IMR-90 (cell line): ENCODE measurements at regions not wholly inside any gene's neighbourhood (a gene's known extent, or its start where the extent isn't known, plus 50 kb on each side); places are given as distances from the start of the nearest gene placed in this dataset.

ENCODE experiments used
- ATAC-seq: fragments of 200-7000 bp; cut with Tn5 transposase; 2 replicates; pipeline ENCODE4 v1.9.1; 2020; ENCODE audit warnings: low read depth, mild to moderate bottlenecking, moderate library complexity
- BruUV-seq: library from RNA; stranded (reverse); fragments of 400-500 nt; replicated peaks from 2 replicates; lab custom pipeline; 2021; lab: Mats Ljungman, UMichigan
- CTCF ChIA-PET: fragments of 300-600 bp; formaldehyde crosslinking; extraction: SDS; loops from one replicate; lab custom pipeline; 2021; ENCODE audit warnings: antibody characterized with exemption; lab: Yijun Ruan, JAX
- POLR2A ChIA-PET: fragments of 300-600 bp; sonication (Branson Sonifier 250); formaldehyde crosslinking; loops from one replicate; lab custom pipeline; 2022; ENCODE audit warnings: antibody characterized with exemption; ENCODE audit not compliant: unreplicated experiment; lab: Charles Lee
- DNase-seq: peaks from one replicate; pipeline ENCODE4 v3.0.0; 2013
- H2AFZ ChIP-seq: replicated peaks from 2 replicates; pipeline ENCODE3; 2013; ENCODE audit warnings: low read length, mild to moderate bottlenecking; ENCODE audit not compliant: poor library complexity
- H2AK5ac ChIP-seq: 2 replicates; pipeline ENCODE4 v1.6.1; 2013; ENCODE audit warnings: low read depth, low read length, inconsistent platforms
- H2AK9ac ChIP-seq: replicated peaks from 2 replicates; pipeline ENCODE3; 2013; ENCODE audit warnings: mild to moderate bottlenecking, low read depth, low read length, moderate library complexity; ENCODE audit not compliant: poor library complexity
- H2BK120ac ChIP-seq: 2 replicates; pipeline ENCODE4 v1.6.1; 2013; ENCODE audit warnings: low read depth, low read length, inconsistent platforms
- H2BK15ac ChIP-seq: 3 replicates; pipeline ENCODE4 v1.6.1; 2013; ENCODE audit warnings: low read depth, low read length, inconsistent platforms
- H2BK20ac ChIP-seq: 2 replicates; pipeline ENCODE4 v1.6.1; 2013; ENCODE audit warnings: low read depth, mild to moderate bottlenecking, inconsistent platforms, low read length, moderate library complexity
- H2BK5ac ChIP-seq: 2 replicates; pipeline ENCODE4 v1.6.1; 2013; ENCODE audit warnings: mild to moderate bottlenecking, low read depth, low read length, inconsistent platforms; ENCODE audit not compliant: poor library complexity, severe bottlenecking
- H3K14ac ChIP-seq: replicated peaks from 2 replicates; pipeline ENCODE4 v1.6.1; 2013; ENCODE audit warnings: low read depth, low read length, inconsistent platforms
- H3K18ac ChIP-seq: 2 replicates; pipeline ENCODE4 v1.6.1; 2013; ENCODE audit warnings: low read depth, low read length, control low read depth
- H3K23ac ChIP-seq: 2 replicates; pipeline ENCODE4 v1.6.1; 2013; ENCODE audit warnings: low read depth, low read length, inconsistent platforms
- H3K27ac ChIP-seq: 2 replicates; pipeline ENCODE4 v1.5.1; 2013; ENCODE audit warnings: mild to moderate bottlenecking, control low read depth, low read length; ENCODE audit not compliant: insufficient read depth
- H3K27me3 ChIP-seq: 2 replicates; pipeline ENCODE4 v1.6.1; 2013; ENCODE audit warnings: low read length; ENCODE audit not compliant: control insufficient read depth, insufficient read depth
- H3K36me3 ChIP-seq: 2 replicates; pipeline ENCODE4 v1.6.1; 2013; ENCODE audit warnings: low read length, mixed read lengths; ENCODE audit not compliant: control insufficient read depth, insufficient read depth
- H3K4ac ChIP-seq: 2 replicates; pipeline ENCODE4 v1.6.1; 2013; ENCODE audit warnings: low read depth, low read length, inconsistent platforms
- H3K4me1 ChIP-seq: 2 replicates; pipeline ENCODE4 v1.6.1; 2013; ENCODE audit warnings: low read length, mixed read lengths; ENCODE audit not compliant: control insufficient read depth, insufficient read depth
- H3K4me2 ChIP-seq: 2 replicates; pipeline ENCODE4 v1.6.1; 2013; ENCODE audit warnings: low read depth, mild to moderate bottlenecking, control low read depth, low read length, moderate library complexity
- H3K4me3 ChIP-seq: 2 replicates; pipeline ENCODE4 v1.5.1; 2013; ENCODE audit warnings: low read depth, mild to moderate bottlenecking, control low read depth, low read length, moderate library complexity; ENCODE audit not compliant: insufficient read depth
- H3K56ac ChIP-seq: 2 replicates; pipeline ENCODE4 v1.6.1; 2013; ENCODE audit warnings: low read length, inconsistent platforms; ENCODE audit not compliant: insufficient read depth; ENCODE audit errors: extremely low read depth
- H3K79me1 ChIP-seq, 2 experiments: 2 replicates each; pipeline ENCODE4 v1.6.1; 2013; ENCODE audit warnings: low read length in 2 of 2, inconsistent platforms in 1 of 2, low read depth in 1 of 2
- H3K9ac ChIP-seq: 2 replicates; pipeline ENCODE4 v1.6.1; 2013; ENCODE audit warnings: low read depth, low read length, control low read depth
- H3K9me1 ChIP-seq: 2 replicates; pipeline ENCODE4 v1.6.1; 2013; ENCODE audit warnings: low read length, inconsistent platforms; ENCODE audit not compliant: insufficient read depth
- H3K9me3 ChIP-seq: 2 replicates; pipeline ENCODE4 v1.6.1; 2013; ENCODE audit warnings: low read length; ENCODE audit not compliant: control insufficient read depth, insufficient read depth
- H4K20me1 ChIP-seq: 2 replicates; pipeline ENCODE4 v1.6.1; 2013; ENCODE audit warnings: low read length, inconsistent platforms; ENCODE audit not compliant: insufficient read depth
- H4K5ac ChIP-seq: 2 replicates; pipeline ENCODE4 v1.6.1; 2013; ENCODE audit warnings: mild to moderate bottlenecking, low read depth, low read length, control low read depth
- H4K8ac ChIP-seq, 2 experiments: 2 replicates each; pipeline ENCODE4 v1.6.1; 2013; ENCODE audit warnings: low read depth in 2 of 2, low read length in 2 of 2, control low read depth in 1 of 2, inconsistent platforms in 1 of 2
- H4K91ac ChIP-seq: 2 replicates; pipeline ENCODE4 v1.6.1; 2013; ENCODE audit warnings: low read depth, low read length, inconsistent platforms; ENCODE audit not compliant: insufficient read depth
- CEBPB ChIP-seq: IDR thresholded peaks from 2 replicates; pipeline ENCODE4 v1.6.1; 2012; ENCODE audit warnings: low read depth, low read length, improper control_type of control experiment
- MAFK ChIP-seq: IDR thresholded peaks from 2 replicates; pipeline ENCODE4 v1.6.1; 2012; ENCODE audit warnings: low read depth, low read length, improper control_type of control experiment
- MAZ ChIP-seq: IDR thresholded peaks from 2 replicates; pipeline ENCODE4 v1.6.1; 2012; ENCODE audit warnings: low read depth, mild to moderate bottlenecking, low read length, improper control_type of control experiment, moderate library complexity, borderline replicate concordance
- MXI1 ChIP-seq: IDR thresholded peaks from 2 replicates; pipeline ENCODE4 v1.6.1; 2012; ENCODE audit warnings: low read depth, mild to moderate bottlenecking, low read length, moderate library complexity, borderline replicate concordance
- POLR2A ChIP-seq: IDR thresholded peaks from 2 replicates; pipeline ENCODE4 v1.6.1; 2012; ENCODE audit warnings: mild to moderate bottlenecking, low read depth, low read length
- RAD21 ChIP-seq: IDR thresholded peaks from 2 replicates; pipeline ENCODE4 v1.6.1; 2012; ENCODE audit warnings: low read length, improper control_type of control experiment
- RCOR1 ChIP-seq: IDR thresholded peaks from 2 replicates; pipeline ENCODE4 v1.6.1; 2012; ENCODE audit warnings: mild to moderate bottlenecking, low read length, improper control_type of control experiment; ENCODE audit not compliant: insufficient replicate concordance
- RFX5 ChIP-seq: IDR thresholded peaks from 2 replicates; pipeline ENCODE4 v1.8.0; 2012; ENCODE audit warnings: low read depth, mild to moderate bottlenecking, low read length, moderate library complexity
- USF2 ChIP-seq: fragments of 150-350 bp; IDR thresholded peaks from 2 replicates; pipeline ENCODE4 v1.6.1; 2017; ENCODE audit warnings: mild to moderate bottlenecking, antibody characterized with exemption, low read length, low read depth
- WGBS, 2 experiments: methylation state at CpG; one replicate each; pipeline versions ENCODE4 v1.1.5 to v1.1.7; 2013; ENCODE audit warnings: missing lambda C conversion rate in 2 of 2; ENCODE audit not compliant: insufficient read length in 1 of 2; ENCODE audit errors: extremely low coverage in 2 of 2; 5-methylcytosine and 5-hydroxymethylcytosine counted together
- dilution Hi-C: fragments of 300-500 bp; cut with HindIII; formaldehyde crosslinking; loops from one replicate; pipeline ENCODE4 v1.14.3; 2018; ENCODE audit warnings: low sequenced_read_pairs; ENCODE audit not compliant: unreplicated experiment
- in situ Hi-C: fragments of 300-500 bp; cut with MboI; formaldehyde crosslinking; loops from 3 replicates; pipeline ENCODE4 v1.14.3; 2019; ENCODE audit warnings: low sequenced_read_pairs, inconsistent platforms, mixed read lengths
- intact Hi-C: fragments of 100-400 bp; cut with micrococcal nuclease; formaldehyde crosslinking; loops from 2 replicates; pipeline ENCODE4 v1.10.0; 2022
- TF ChIP-seq, protein P1 (sequence below): conservative IDR thresholded peaks from 2 replicates; pipeline ENCODE4 v1.5.1; 2012; ENCODE audit warnings: mild to moderate bottlenecking, low read depth, low read length, improper control_type of control experiment
- TF ChIP-seq, protein P2 (sequence below): fragments of 150-350 bp; IDR thresholded peaks from 2 replicates; pipeline ENCODE4 v1.6.1; 2016; ENCODE audit warnings: low read depth, mild to moderate bottlenecking, low read length, moderate library complexity, borderline replicate concordance

- H3K4me2 ChIP-seq, result no peak overlapping the region
- H3K9ac ChIP-seq, result no peak overlapping the region
- ChIA-PET CTCF (no interaction called here), POLR2A (no interaction called here)
- intact Hi-C loops, result no loop called here
- no peak for TF ChIP-seq CEBPB
- no peak for TF ChIP-seq MAFK
- no peak for TF ChIP-seq USF2
- TF ChIP-seq, protein P1, sequence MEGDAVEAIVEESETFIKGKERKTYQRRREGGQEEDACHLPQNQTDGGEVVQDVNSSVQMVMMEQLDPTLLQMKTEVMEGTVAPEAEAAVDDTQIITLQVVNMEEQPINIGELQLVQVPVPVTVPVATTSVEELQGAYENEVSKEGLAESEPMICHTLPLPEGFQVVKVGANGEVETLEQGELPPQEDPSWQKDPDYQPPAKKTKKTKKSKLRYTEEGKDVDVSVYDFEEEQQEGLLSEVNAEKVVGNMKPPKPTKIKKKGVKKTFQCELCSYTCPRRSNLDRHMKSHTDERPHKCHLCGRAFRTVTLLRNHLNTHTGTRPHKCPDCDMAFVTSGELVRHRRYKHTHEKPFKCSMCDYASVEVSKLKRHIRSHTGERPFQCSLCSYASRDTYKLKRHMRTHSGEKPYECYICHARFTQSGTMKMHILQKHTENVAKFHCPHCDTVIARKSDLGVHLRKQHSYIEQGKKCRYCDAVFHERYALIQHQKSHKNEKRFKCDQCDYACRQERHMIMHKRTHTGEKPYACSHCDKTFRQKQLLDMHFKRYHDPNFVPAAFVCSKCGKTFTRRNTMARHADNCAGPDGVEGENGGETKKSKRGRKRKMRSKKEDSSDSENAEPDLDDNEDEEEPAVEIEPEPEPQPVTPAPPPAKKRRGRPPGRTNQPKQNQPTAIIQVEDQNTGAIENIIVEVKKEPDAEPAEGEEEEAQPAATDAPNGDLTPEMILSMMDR, result no peak
- TF ChIP-seq MAZ, result no peak
- no peak for TF ChIP-seq MXI1
- TF ChIP-seq POLR2A, result no peak
- TF ChIP-seq RAD21, result no peak
- TF ChIP-seq RCOR1, result no peak
- TF ChIP-seq, protein P2, sequence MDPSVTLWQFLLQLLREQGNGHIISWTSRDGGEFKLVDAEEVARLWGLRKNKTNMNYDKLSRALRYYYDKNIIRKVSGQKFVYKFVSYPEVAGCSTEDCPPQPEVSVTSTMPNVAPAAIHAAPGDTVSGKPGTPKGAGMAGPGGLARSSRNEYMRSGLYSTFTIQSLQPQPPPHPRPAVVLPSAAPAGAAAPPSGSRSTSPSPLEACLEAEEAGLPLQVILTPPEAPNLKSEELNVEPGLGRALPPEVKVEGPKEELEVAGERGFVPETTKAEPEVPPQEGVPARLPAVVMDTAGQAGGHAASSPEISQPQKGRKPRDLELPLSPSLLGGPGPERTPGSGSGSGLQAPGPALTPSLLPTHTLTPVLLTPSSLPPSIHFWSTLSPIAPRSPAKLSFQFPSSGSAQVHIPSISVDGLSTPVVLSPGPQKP, result no peak
- TF ChIP-seq RFX5, result no peak
- H3K27me3 ChIP-seq, result peaks cover 47% of the 10 kb centered on the region
- no peak overlapping the region for H2AK9ac ChIP-seq
- H4K5ac ChIP-seq, result no peak overlapping the region
- no peak overlapping the region for H2BK20ac ChIP-seq
- H3K79me1 ChIP-seq, result no peaks in the 10 kb centered on the region
- no peak for DNase-seq
- H2AFZ ChIP-seq, result no peak overlapping the region
- no peak overlapping the region for H3K23ac ChIP-seq
- no TSS peak for BruUV-seq
- H3K27ac ChIP-seq, result no peak overlapping the region
- no peak overlapping the region for H2BK15ac ChIP-seq
- H4K91ac ChIP-seq, result no peak overlapping the region
- no peak overlapping the region for H3K4me3 ChIP-seq
- H4K8ac ChIP-seq, result no peak overlapping the region
- H2AK5ac ChIP-seq, result no peak overlapping the region
- H3K36me3 ChIP-seq, result no peaks in the 10 kb centered on the region
- WGBS, 2 experiments, result no CpG with 5 or more reads among the region's 4 CpGs
- no peaks in the 10 kb centered on the region for H3K9me1 ChIP-seq
- H2BK5ac ChIP-seq, result no peak overlapping the region
- in situ Hi-C loops, result no loop called here
- H3K18ac ChIP-seq, result no peak overlapping the region
- dilution Hi-C loops, result no loop called here
- no peak overlapping the region for H3K4ac ChIP-seq
- no peak overlapping the region for H3K14ac ChIP-seq
- H3K9me3 ChIP-seq, result peaks cover 3% of the 10 kb centered on the region; the same call in 1 of the 2 replicates
- no peaks in the 10 kb centered on the region for H4K20me1 ChIP-seq
- no peak overlapping the region for H3K56ac ChIP-seq
- no peak for ATAC-seq
- H2BK120ac ChIP-seq, result no peak overlapping the region
- H3K4me1 ChIP-seq, result no peaks in the 10 kb centered on the region
Observed at GRCh38 chr7:128148676-128149075, 92.4 kb upstream of the LEP start.
